Motor neuron (in vitro differentiated cells): ENCODE measurements at regions not wholly inside any gene's neighbourhood (a gene's known extent, or its start where the extent isn't known, plus 50 kb on each side); places are given as distances from the start of the nearest gene placed in this dataset.
"Not testable (repeated sequence)": the region's sequence is repeated elsewhere in the genome, so short reads cannot be mapped to it uniquely, and the experiment has no call there.

ENCODE experiments used
- ATAC-seq, 8 experiments: fragments of 200-7000 bp; cut with Tn5 transposase; replicated peaks in 6 of 8; 2 replicates each; pipeline ENCODE4 v1.8.0; 2021; ENCODE audit warnings: mild to moderate bottlenecking in 8 of 8, moderate library complexity in 8 of 8
- H3K27ac ChIP-seq, 2 donors: fragments of 250-450 bp; sonication (Bioruptor Pico); 2 replicates each; pipeline ENCODE4 v1.9.0; 2021; ENCODE audit warnings: antibody characterized with exemption in 2 of 2, mild to moderate bottlenecking in 2 of 2, moderate library complexity in 1 of 2
- H3K4me1 ChIP-seq, 2 donors: fragments of 250-450 bp; sonication (Bioruptor Pico); replicated peaks in 1 of 2; 2 replicates each; pipeline ENCODE4 v1.6.1; 2021; ENCODE audit warnings: antibody characterized with exemption in 2 of 2, mild to moderate bottlenecking in 2 of 2, moderate library complexity in 1 of 2
- H3K4me3 ChIP-seq, 5 donors: fragments of 250-450 bp; sonication (Bioruptor Pico); 2 replicates each; pipeline ENCODE4 v1.9.0; 2021; ENCODE audit warnings: antibody characterized with exemption in 5 of 5, mild to moderate bottlenecking in 5 of 5, moderate library complexity in 4 of 5
- WGBS, 10 experiments: fragments of 450-650 bp; shearing (Covaris generic); methylation state at CpG; one replicate each; pipeline ENCODE4 v1.0.0; 2022; 5-methylcytosine and 5-hydroxymethylcytosine counted together
- in situ Hi-C, 9 experiments: fragments of 400-800 bp; cut with MboI; loops; one replicate each; pipeline ENCODE4 v1.15.0; 2021; ENCODE audit warnings: low sequenced_read_pairs in 9 of 9, low pct_unique_long_range_greater_than_20kb in 2 of 9; ENCODE audit not compliant: unreplicated experiment in 9 of 9

GRCh38 chr12:16857456-16857923, 251.5 kb upstream of the LMO3 start:
- 0 to 88% (median 83%) methylated on average over 1 of the region's 1 CpG; no CpG with 5 or more reads in 5 of the 10 experiments for WGBS, 10 experiments
- Histone ChIP-seq H3K27ac (no peak overlapping the region), H3K4me1 (no peaks in the 10 kb centered on the region), H3K4me3 (no peak overlapping the region)
- in situ Hi-C loops = no loop called here
- ATAC-seq = no peak

DNA sequence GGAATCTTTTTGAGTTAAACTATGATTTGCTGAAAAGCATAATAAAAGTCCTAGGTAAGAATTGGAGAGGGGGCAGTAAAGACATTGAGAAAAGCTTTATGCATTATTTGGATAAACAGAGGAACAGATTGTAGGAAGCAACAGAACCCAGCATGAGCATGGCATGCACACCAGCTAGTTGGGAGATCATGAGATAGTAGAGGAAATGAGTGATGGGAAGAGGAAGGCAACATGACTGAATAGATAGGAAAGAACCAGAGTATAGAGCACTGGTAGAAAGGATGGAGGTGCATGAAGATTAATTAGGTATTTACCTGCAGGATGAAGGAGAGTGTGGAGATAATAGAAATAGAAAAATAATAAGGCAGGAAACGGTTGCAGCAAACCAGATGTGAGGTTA, 248.5 kb upstream of the LMO3 start:
- Histone ChIP-seq H3K27ac (no peak overlapping the region), H3K4me1 (no peaks in the 10 kb centered on the region), H3K4me3 (no peak overlapping the region)
- WGBS, 10 experiments = 0 to 100% (median 50%) methylated on average over 1 of the region's 1 CpG; no CpG with 5 or more reads in 2 of the 10 experiments
- ATAC-seq = no peak
- in situ Hi-C loops = no loop called here

GRCh38 chr12:16849473-16849872, 243.5 kb upstream of the LMO3 start:
- Histone ChIP-seq H3K4me1 (no peaks in the 10 kb centered on the region), H3K4me3 (no peak overlapping the region), H3K27ac (no peak overlapping the region)
- 6 to 96% (median 56%) methylated on average over 1 to 2 of the region's 2 CpGs; no CpG with 5 or more reads in 1 of the 10 experiments for WGBS, 10 experiments
- no peak for ATAC-seq
- in situ Hi-C loops = no loop called here

- Histone ChIP-seq H3K4me1 (no peaks in the 10 kb centered on the region), H3K4me3 (no peak overlapping the region), H3K27ac (no peak overlapping the region)
- in situ Hi-C loops = no loop called here
- 31 to 96% (median 70%) methylated on average over 1 to 7 of the region's 7 CpGs; no CpG with 5 or more reads in 1 of the 10 experiments for WGBS, 10 experiments
- no peak for ATAC-seq
Observed at GRCh38 chr12:16844875-16845274, 238.9 kb upstream of the LMO3 start.

GRCh38 chr12:16833376-16834015, 227.5 kb upstream of the LMO3 start:
- no peak overlapping the region for H3K27ac ChIP-seq
- ATAC-seq = peak in 3 of 8 experiments; percentile 74 to 92 (median 91)
- WGBS, 10 experiments = 0 to 85% (median 43%) methylated on average over 1 to 2 of the region's 2 CpGs; no CpG with 5 or more reads in 2 of the 10 experiments
- in situ Hi-C loops = no loop called here
- H3K4me3 ChIP-seq = no peak overlapping the region
- peaks cover 0 to 4% of the 10 kb centered on the region in 2 donors for H3K4me1 ChIP-seq

DNA sequence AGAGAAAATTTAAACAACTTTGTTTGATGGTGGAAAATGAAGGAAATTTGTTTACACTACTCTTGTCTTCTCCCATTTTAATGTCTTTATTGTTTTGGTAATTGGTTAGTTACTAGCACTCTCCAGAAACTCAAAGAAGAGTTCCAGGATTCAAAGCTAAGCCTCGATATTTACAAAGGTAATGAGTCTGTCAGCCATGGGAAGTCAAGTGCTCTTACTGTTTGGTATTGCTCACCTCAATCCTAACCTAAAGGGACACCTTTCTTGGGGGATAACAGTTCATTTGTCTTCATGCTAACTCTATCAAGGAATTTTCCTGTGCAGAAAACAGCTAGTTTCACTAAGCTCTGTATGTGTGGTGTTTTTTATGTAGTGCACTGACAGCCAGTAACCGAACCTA, 222.9 kb upstream of the LMO3 start:
- WGBS, 10 experiments = 0 to 100% (median 34%) methylated on average over 1 to 2 of the region's 2 CpGs; no CpG with 5 or more reads in 4 of the 10 experiments
- no peak for ATAC-seq
- no peak overlapping the region for H3K4me3 ChIP-seq
- H3K4me1 ChIP-seq = no peaks in the 10 kb centered on the region
- no peak overlapping the region for H3K27ac ChIP-seq
- in situ Hi-C loops = no loop called here

DNA sequence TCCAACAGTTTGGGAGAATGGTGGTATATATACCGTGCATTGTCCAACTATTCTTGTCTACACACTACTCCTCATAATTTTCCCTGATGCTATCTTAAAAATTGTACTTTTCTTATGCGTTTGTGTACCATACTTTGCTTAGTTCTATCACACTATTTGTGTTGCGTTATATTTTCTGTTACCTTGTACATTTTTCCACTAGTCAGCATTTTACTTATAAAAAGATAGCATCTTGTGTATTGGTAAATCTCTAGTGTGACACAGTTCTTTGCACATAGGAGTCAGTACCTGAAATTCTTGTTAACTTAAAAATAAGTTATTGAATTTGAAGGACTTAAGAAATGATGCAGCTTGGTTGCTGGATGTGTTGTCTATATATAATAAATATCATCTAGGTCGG, 201.8 kb upstream of the LMO3 start:
- H3K4me1 ChIP-seq = no peaks in the 10 kb centered on the region
- in situ Hi-C loops = no loop called here
- no peak for ATAC-seq
- no peak overlapping the region for H3K4me3 ChIP-seq
- H3K27ac ChIP-seq = no peak overlapping the region
- WGBS, 10 experiments = 6 to 100% (median 88%) methylated on average over 2 to 4 of the region's 4 CpGs

- Histone ChIP-seq H3K4me1 (no peaks in the 10 kb centered on the region), H3K27ac (no peak overlapping the region), H3K4me3 (no peak overlapping the region)
- peak in 1 of 8 experiments; percentile 30 for ATAC-seq
- WGBS, 10 experiments = 8 to 100% (median 36%) methylated on average over 1 of the region's 1 CpG
- in situ Hi-C loops = no loop called here
Observed at GRCh38 chr12:16796168-16796567, 190.2 kb upstream of the LMO3 start.

GRCh38 chr12:16789204-16789790, 183.3 kb upstream of the LMO3 start:
- in situ Hi-C loops = no loop called here
- peaks cover 0 to 2% of the 10 kb centered on the region in 2 donors for H3K4me1 ChIP-seq
- no peak for ATAC-seq
- H3K4me3 ChIP-seq = no peak overlapping the region
- WGBS, 10 experiments = 14 to 95% (median 63%) methylated on average over 1 to 8 of the region's 8 CpGs; no CpG with 5 or more reads in 2 of the 10 experiments
- H3K27ac ChIP-seq = no peak overlapping the region

DNA sequence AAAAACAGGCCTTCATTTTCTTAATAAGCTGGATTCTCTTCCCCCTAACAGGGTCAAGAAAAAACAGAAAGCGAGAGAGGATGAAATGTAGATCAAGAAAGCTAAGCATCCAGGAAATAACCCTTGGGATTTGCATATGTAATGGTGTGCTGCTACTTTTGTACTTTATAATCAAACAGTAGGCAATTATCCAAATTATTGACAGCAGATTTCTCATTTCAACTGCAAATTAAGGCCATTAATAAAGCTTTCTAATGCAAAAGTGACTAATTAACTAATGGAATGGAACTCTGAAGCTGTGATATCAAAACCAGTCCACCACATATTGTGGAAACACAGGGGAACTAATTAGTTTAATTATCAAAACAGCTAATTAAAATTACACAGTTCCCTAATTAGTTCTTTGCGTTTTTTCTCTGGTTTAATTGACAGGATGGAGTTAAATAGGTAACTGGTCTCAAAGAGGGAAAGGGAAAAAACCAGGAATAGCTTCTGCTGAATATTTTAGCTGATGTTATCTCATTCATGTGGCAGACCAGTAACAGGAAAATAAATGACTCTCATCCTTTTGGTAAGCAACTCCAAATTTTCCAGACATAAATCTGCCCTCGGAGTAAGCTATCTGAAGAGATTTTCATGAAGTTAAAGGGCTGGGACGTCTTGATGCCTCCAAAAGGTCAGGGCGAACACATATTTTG, 182.7 kb upstream of the LMO3 start:
- in situ Hi-C loops = no loop called here
- ATAC-seq = no peak
- H3K4me1 ChIP-seq = peaks cover 0 to 2% of the 10 kb centered on the region in 2 donors
- no peak overlapping the region for H3K27ac ChIP-seq
- H3K4me3 ChIP-seq = no peak overlapping the region
- WGBS, 10 experiments = 4 to 100% (median 65%) methylated on average over 1 to 5 of the region's 5 CpGs

DNA sequence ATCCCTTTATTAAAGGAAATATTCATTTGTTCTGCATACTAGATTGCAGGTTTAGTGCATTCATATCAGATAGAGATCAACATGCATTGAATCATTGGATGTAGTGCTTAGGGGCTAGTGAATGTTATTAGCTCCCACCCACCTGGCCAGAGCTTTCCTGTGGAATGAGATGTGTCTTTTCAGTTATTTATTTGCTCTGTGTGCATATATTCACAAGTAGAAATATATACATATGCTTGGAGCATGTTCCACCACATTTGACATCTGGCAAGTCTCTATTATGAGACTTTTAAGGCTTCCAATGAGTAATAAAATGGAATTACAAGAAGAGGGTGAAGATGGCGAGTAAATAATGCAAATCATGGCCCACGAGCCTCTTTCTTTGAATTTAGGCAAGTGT, 180.0 kb upstream of the LMO3 start:
- ATAC-seq = peak in 2 of 8 experiments; percentile 52 to 94

DNA sequence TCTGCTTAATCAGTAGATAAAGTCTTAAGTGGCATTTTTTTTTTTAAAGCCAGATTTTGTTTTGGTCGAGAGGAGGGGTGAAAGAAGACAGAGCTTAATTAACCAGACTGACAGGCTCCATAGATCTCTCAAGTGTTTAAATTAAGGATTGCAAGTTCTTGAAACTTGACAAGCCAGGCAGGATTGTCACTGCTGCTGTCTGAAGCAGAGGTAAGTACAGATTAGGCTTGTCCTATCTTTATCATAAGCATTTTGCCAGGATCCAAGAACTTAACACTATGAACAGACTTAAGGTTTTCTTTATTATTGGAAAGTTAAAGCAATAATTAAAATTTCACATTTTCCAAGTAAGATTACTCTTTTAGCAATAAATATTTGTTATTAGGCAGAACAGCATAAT, 179.6 kb upstream of the LMO3 start:
- Histone ChIP-seq H3K4me3 (no peak overlapping the region), H3K27ac (no peak overlapping the region), H3K4me1 (peaks cover 0 to 2% of the 10 kb centered on the region in 2 donors)
- in situ Hi-C loops = no loop called here
- 0 to 67% (median 55%) methylated on average over 1 of the region's 1 CpG; no CpG with 5 or more reads in 2 of the 10 experiments for WGBS, 10 experiments
- ATAC-seq = peak in 1 of 8 experiments; percentile 55

More for the DNA sequence above, 180.0 kb upstream of the LMO3 start:
- Histone ChIP-seq H3K4me1 (peaks cover 0 to 2% of the 10 kb centered on the region in 2 donors), H3K4me3 (no peak overlapping the region), H3K27ac (no peak overlapping the region)
- in situ Hi-C loops = no loop called here
- WGBS, 10 experiments = 0 to 86% (median 62%) methylated on average over 1 to 2 of the region's 2 CpGs; no CpG with 5 or more reads in 4 of the 10 experiments

- H3K4me3 ChIP-seq, H3K4me1 ChIP-seq, in situ Hi-C loops, ATAC-seq, H3K27ac ChIP-seq: not testable (repeated sequence)
- 0 to 100% (median 97%) methylated on average over 1 to 2 of the region's 2 CpGs; no CpG with 5 or more reads in 6 of the 10 experiments for WGBS, 10 experiments
Observed at GRCh38 chr12:16769129-16769528, 163.2 kb upstream of the LMO3 start.
